T-helper 1 cell treated with Interleukin-12 subunit alpha and Interleukin-12 subunit beta and Interleukin-4 antibody, amounts not matched to agents 30 μg/mL and 1 μg/mL, for 36 hours (primary cell): ENCODE measurements at regions not wholly inside any gene's neighbourhood (a gene's known extent, or its start where the extent isn't known, plus 50 kb on each side); places are given as distances from the start of the nearest gene placed in this dataset.

Experiments used
- H3K27ac Mint-ChIP-seq: one replicate; pipeline ENCODE4 v1.8.0; 2021; ENCODE audit warnings: mild to moderate bottlenecking, mixed read lengths
- H3K27me3 Mint-ChIP-seq: one replicate; pipeline ENCODE4 v1.8.0; 2021; ENCODE audit warnings: low read depth, mixed read lengths
- H3K36me3 Mint-ChIP-seq: one replicate; pipeline ENCODE4 v1.8.0; 2021; ENCODE audit warnings: low read depth, mixed read lengths
- H3K4me1 Mint-ChIP-seq: one replicate; pipeline ENCODE4 v1.8.0; 2021; ENCODE audit warnings: low read depth, mixed read lengths
- H3K4me3 Mint-ChIP-seq: one replicate; pipeline ENCODE4 v1.8.0; 2021; ENCODE audit warnings: mild to moderate bottlenecking, moderate library complexity, mixed read lengths
- H3K9me3 Mint-ChIP-seq: one replicate; pipeline ENCODE4 v1.8.0; 2021; ENCODE audit warnings: mixed read lengths

DNA sequence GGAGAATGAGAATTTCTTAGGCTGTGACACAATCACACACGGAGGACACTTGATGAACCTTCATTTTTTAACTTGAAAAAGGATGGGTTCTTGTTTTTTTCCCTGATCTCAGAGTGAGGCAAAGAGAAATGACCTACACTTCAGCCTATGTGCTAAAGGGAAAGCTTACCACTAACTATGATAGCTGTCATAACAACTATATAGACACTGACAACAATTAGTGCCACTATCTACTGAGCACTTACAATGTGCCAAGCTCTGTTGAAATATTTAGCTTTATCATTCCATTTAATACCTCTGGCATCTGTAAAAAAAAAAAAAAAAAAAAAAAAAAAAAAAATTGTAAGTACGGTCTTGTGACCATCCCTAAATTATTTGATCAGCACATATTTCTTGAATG, 135.9 kb upstream of the WWC1 start:
- no peaks in the 10 kb centered on the region for H3K9me3 Mint-ChIP-seq
- no peak overlapping the region for H3K4me3 Mint-ChIP-seq
- H3K36me3 Mint-ChIP-seq = no peaks in the 10 kb centered on the region
- no peaks in the 10 kb centered on the region for H3K27me3 Mint-ChIP-seq
- no peaks in the 10 kb centered on the region for H3K4me1 Mint-ChIP-seq
- no peak overlapping the region for H3K27ac Mint-ChIP-seq

DNA sequence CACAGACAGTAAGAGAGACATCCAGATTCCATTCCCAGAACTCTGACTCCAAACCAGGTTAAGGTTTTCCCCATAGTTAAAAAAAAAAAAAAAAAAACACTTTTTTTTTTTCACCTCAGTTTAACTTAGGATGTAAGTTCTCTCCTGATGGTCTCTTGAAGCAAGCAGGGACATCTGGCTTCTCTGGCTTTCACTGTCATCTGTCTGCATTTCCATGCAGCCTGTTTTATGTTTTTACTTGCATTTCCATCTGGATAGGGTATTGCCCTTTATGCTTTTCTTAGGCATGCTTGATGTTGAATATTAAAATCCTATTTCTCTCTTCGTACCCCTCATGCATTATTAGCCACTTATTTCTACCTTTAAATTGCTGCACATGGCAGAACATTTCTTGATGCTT, 135.3 kb upstream of the WWC1 start:
- H3K4me1 Mint-ChIP-seq = no peaks in the 10 kb centered on the region
- H3K27me3 Mint-ChIP-seq = no peaks in the 10 kb centered on the region
- H3K36me3 Mint-ChIP-seq = no peaks in the 10 kb centered on the region
- H3K9me3 Mint-ChIP-seq = no peaks in the 10 kb centered on the region
- H3K27ac Mint-ChIP-seq = no peak overlapping the region
- H3K4me3 Mint-ChIP-seq = no peak overlapping the region

DNA sequence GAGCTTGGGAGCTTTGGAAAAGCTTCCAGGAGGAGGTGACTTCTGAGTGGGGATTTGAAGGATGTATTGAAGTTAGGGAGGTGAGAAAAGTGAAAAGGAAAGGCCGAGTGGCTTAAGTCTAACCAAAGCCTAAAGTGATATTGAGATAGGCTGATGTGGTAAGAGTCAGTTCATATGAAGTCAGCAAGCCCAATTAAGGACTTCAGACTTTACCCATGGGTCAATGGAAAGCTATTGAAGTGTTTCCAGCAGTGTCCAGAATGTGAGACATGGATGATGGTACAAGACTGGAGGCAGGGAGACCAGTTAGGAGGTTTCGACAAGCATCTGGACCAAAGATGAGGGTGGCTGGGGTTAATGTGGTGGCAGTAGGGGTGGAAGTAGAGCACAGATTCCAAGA, 134.3 kb upstream of the WWC1 start:
- H3K9me3 Mint-ChIP-seq = no peaks in the 10 kb centered on the region
- H3K27ac Mint-ChIP-seq = no peak overlapping the region
- H3K27me3 Mint-ChIP-seq = no peaks in the 10 kb centered on the region
- H3K4me3 Mint-ChIP-seq = no peak overlapping the region
- H3K36me3 Mint-ChIP-seq = no peaks in the 10 kb centered on the region
- H3K4me1 Mint-ChIP-seq = no peaks in the 10 kb centered on the region

DNA sequence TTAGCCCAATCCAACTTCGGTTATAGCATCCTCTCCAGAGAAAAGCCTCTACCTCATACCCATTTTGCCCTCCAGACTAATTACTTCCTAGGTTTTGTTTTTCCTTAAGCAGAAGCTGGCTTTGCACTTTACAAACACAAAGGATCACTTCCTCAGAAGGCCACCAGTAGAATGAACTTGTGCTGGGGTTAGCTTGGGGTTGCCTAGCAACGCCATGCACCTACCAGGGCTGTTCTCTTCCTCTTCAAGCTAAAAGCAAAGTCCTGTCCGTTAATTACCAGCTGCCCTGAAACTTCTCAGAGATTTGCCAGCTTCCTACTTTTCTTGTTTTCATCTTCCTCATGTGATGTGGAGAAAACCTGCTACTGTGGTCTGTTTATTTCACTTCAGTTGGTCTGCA, 132.0 kb upstream of the WWC1 start:
- H3K4me1 Mint-ChIP-seq = no peaks in the 10 kb centered on the region
- no peak overlapping the region for H3K4me3 Mint-ChIP-seq
- no peak overlapping the region for H3K27ac Mint-ChIP-seq
- no peaks in the 10 kb centered on the region for H3K9me3 Mint-ChIP-seq
- H3K27me3 Mint-ChIP-seq = no peaks in the 10 kb centered on the region
- H3K36me3 Mint-ChIP-seq = no peaks in the 10 kb centered on the region

DNA sequence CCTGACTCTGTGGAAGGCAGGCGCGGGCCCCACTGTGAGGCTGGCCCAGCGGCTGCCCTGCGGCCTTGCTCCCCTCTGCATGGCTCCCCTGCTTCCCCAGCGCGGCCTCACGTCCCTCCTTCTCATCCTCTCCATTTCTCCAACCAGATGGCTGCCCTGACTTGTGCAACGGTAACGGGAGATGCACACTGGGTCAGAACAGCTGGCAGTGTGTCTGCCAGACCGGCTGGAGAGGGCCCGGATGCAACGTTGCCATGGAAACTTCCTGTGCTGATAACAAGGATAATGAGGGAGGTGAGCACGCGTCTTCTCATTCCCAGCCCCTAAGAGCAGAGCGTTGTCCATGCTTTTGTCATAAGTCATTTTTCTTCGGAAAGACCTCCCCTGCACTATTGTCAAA, 129.0 kb upstream of the WWC1 start:
- no peaks in the 10 kb centered on the region for H3K9me3 Mint-ChIP-seq
- no peak overlapping the region for H3K4me3 Mint-ChIP-seq
- H3K4me1 Mint-ChIP-seq = peaks cover 6% of the 10 kb centered on the region
- no peak overlapping the region for H3K27ac Mint-ChIP-seq
- H3K36me3 Mint-ChIP-seq = no peaks in the 10 kb centered on the region
- H3K27me3 Mint-ChIP-seq = no peaks in the 10 kb centered on the region

DNA sequence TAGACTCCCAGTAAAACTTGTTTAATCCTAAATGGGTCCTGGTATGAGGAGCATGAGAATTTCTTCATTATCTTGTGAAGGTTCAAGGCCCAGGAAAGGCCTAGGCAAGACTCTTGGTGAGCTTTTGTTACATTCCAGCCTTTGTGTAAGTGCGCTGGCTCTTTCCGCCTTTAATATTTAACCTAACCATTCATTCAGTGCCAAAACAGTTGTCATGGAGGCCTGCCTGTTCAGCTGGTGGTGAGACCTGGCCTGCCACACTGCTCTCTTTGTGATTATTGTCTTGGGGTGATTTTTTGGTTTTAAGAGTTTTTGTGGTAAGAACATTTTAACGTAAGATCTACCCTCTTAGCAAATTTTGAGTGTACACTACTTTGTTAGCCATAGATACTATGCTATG, 127.5 kb upstream of the WWC1 start:
- Mint-ChIP-seq H3K27me3 (no peaks in the 10 kb centered on the region), H3K4me3 (no peak overlapping the region), H3K27ac (no peak overlapping the region), H3K9me3 (no peaks in the 10 kb centered on the region), H3K36me3 (no peaks in the 10 kb centered on the region), H3K4me1 (peaks cover 6% of the 10 kb centered on the region)

DNA sequence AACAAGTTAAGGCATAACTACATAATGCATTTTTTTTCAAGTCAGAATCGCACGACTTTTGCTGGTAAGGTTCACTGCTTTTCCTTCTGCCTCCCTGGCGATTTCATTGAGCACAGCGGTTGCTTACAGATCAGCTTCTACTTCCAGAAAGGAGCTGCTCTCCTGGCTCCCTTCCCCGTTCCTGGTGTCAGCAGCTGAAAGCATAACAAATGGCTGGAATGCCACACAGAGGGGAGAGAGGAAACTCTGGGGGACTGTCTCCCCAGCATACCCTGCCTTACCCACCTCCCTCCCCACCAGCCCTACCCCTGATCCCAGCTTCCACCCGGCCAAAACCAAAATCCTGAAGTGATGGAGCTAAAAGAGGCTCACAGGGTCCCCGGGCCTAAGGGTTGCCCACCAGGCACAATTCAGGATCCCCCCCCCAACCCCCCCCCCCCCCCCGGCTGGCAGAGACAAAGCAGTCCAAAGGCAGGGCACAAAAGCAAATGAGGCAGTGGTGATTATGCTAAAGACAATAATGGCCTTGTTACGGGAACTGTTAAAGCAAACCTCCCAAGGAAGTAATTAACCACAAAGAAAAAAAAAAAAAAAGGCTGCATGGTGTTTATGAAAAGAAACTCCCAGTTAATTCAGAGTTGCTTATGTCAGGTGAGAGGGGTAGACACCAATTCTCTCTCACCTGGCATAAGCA, 126.1 kb upstream of the WWC1 start:
- H3K4me3 Mint-ChIP-seq = no peak overlapping the region
- no peaks in the 10 kb centered on the region for H3K27me3 Mint-ChIP-seq
- H3K27ac Mint-ChIP-seq = no peak overlapping the region
- H3K9me3 Mint-ChIP-seq = no peaks in the 10 kb centered on the region
- no peaks in the 10 kb centered on the region for H3K36me3 Mint-ChIP-seq
- H3K4me1 Mint-ChIP-seq = peaks cover 6% of the 10 kb centered on the region

DNA sequence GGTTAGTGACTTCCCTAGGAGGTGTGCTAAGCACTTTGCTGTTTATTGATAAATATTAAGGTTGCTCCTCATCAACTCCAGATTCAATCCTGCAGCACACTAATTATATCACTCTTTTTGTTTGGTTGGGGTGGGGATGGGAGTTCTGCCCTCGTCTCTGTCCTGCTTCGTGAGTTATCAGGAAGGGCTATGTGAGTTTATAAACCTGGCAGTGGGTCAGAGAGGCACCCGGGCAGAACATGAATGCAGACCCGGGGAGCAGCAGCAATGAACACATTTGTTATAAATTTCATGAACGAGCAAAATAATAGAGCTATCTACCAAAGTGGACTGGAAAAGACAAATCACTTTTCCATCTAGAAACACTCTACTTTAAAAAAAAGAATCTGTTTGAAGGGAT, 125.5 kb upstream of the WWC1 start:
- peaks cover 6% of the 10 kb centered on the region for H3K4me1 Mint-ChIP-seq
- H3K27me3 Mint-ChIP-seq = no peaks in the 10 kb centered on the region
- no peak overlapping the region for H3K4me3 Mint-ChIP-seq
- H3K36me3 Mint-ChIP-seq = no peaks in the 10 kb centered on the region
- H3K27ac Mint-ChIP-seq = no peak overlapping the region
- H3K9me3 Mint-ChIP-seq = no peaks in the 10 kb centered on the region

DNA sequence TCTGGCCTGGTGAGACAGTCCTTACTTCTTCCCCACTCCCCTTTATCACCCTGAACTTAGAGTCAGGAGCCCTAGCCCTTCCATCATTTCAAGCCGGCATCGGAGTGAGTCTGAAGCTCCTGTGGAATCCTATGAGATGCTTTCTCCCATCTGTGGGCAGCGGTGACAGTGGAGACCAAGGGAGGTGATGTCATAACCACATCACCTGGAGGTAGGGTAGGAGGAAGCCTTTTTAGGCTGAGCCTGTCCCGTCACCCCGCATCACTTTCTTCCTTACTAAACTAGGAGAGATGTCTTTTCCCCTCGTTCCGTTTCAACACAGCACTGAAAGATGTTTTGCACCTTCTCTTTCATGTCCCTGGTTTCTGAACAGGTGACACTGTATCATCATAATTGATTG, 124.1 kb upstream of the WWC1 start:
- Mint-ChIP-seq H3K4me3 (no peak overlapping the region), H3K27me3 (no peaks in the 10 kb centered on the region), H3K27ac (no peak overlapping the region), H3K36me3 (no peaks in the 10 kb centered on the region), H3K9me3 (no peaks in the 10 kb centered on the region), H3K4me1 (peaks cover 6% of the 10 kb centered on the region)

DNA sequence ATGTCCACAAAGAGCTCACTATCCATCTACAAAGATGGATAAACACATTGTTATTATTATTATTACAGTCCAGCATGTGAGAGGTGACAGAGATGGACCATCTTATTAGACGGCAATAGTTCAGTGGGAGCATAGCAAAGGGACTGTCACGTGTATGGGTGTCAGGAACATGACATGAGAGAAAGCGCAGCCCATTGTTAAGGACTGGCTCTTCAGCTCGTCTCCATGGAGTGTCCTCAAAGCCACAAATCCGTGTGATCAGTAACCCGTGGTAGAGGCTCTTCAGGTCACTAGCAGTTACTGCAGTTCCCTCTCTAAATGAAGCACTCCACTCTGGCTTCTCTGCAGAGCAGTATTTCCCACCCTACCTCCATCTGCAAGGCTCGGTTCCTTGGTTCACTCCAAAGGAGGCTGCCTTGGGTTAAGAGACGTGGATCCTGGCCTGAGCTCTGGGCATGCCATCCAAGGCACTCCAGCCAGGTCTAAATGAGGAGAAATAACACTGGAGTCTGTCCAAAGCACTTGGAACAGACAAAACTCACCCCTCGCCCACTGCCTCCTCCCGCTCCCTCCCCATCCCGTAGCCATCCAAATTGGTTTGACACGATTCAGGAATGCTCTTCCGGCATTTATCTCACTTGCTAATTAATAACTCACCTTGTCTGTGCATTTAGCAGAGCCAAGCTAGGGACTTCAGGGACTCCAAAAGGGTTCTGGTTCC, 122.3 kb upstream of the WWC1 start:
- Mint-ChIP-seq H3K27me3 (peaks cover 4% of the 10 kb centered on the region), H3K9me3 (no peaks in the 10 kb centered on the region), H3K4me1 (peaks cover 6% of the 10 kb centered on the region), H3K4me3 (no peak overlapping the region), H3K27ac (no peak overlapping the region), H3K36me3 (no peaks in the 10 kb centered on the region)

DNA sequence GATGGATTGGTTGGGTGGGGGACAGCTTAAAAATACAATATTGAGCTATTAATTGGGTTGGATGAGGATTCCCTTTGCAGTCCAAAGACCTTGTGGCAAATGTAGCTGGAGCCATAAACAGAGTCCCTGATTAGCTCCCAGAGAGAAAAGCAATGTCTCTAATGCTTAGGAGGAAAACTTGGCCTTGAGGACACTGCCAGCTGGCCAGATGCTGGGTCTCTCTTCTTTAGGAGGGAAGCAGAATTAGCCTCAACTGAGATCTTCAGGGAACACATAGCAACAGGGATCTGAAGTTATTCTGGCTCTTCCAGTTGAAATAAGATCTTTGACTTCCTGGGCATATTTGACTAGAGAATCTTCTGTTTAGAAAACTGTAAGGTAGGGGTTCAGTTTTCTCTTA, 121.7 kb upstream of the WWC1 start:
- H3K4me1 Mint-ChIP-seq = peaks cover 6% of the 10 kb centered on the region
- no peak overlapping the region for H3K4me3 Mint-ChIP-seq
- no peaks in the 10 kb centered on the region for H3K9me3 Mint-ChIP-seq
- H3K27ac Mint-ChIP-seq = no peak overlapping the region
- H3K27me3 Mint-ChIP-seq = peaks cover 4% of the 10 kb centered on the region
- no peaks in the 10 kb centered on the region for H3K36me3 Mint-ChIP-seq

DNA sequence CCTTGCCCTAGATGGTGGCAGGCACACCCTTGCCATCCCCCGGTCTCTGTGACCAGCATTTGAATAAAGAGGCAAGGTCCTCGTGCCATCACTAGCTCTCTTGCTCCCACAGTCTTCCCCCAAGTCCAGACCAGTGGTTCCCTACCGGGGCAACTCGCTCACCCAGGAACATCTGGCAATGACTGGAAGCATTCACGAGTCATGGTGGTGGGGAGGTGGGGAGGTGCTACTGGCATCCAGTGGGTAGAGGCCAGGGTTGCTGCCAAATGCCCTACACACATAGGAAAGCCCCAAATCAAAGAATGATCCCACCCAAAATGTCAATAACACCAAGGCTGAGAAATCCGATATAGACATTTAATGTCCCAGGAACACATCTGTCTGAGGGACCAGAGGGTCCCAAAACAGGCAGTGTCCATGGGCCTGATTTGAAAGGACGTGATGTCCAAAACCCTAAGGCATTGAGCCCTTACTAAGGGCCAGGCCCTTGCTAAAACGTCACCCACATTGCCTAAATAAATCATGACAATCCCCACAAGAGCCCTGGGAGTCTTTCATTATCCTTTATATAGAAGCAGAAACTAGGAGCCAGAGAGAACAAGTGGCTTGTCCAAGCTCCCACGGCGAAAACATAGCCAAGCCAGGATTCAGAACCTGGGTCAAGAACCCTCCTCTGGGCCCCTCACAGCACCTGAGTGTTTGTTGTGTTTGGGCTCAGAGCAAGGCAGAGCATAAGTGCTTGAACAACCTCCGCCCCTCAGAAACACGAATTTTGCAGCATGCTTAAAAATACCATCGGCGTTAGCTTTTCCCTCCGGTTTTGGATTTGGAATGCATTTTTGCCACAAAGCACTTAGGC, 119.3 kb upstream of the WWC1 start:
- Mint-ChIP-seq H3K4me3 (no peak overlapping the region), H3K27me3 (peaks cover 4% of the 10 kb centered on the region), H3K9me3 (no peaks in the 10 kb centered on the region), H3K4me1 (peaks cover 2% of the 10 kb centered on the region), H3K27ac (no peak overlapping the region), H3K36me3 (no peaks in the 10 kb centered on the region)

DNA sequence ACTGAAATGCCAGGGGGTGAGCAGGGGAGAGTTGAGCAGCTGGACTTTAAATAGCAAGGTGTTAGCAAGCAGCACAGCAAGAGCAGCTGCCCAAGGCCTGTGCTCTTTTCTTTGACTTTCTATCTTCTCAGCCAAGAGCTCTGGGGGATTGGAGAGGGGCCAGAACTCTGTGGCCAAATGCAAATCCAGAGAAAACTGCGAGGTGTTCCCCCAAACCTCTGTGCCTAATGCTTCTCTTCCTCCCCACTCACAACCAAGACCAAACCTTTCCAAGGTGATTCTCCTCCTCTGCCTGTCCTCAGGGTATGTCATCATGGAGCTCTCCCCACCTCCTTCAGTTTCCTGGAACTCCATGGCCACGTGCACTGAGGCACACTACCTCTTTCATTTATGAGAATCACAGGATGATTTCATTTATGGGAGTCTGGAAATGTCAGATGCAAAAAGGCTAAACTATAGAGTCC, 118.7 kb upstream of the WWC1 start:
- H3K27me3 Mint-ChIP-seq = peaks cover 4% of the 10 kb centered on the region
- H3K4me1 Mint-ChIP-seq = no peaks in the 10 kb centered on the region
- no peak overlapping the region for H3K27ac Mint-ChIP-seq

DNA sequence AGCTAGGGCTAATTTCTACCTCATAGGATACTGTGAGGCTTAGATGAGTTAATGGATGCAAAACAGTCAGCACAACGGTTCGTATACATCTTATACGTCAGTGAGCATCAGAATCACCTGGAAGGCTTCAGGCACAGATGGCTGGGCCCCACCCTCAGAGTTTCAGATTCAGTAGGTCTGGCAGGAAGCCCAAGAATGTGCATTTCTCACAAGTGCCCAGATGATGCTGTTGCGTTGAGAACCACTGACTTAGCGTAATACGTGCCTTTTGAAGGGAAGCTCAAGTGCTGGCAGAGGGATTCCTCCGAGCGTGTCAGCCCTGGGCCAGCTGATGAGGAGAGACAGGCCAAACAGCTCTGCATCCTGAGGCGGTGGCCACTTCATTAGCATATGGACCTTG, 117.1 kb upstream of the WWC1 start:
- H3K36me3 Mint-ChIP-seq = no peaks in the 10 kb centered on the region
- H3K9me3 Mint-ChIP-seq = no peaks in the 10 kb centered on the region
- no peak overlapping the region for H3K4me3 Mint-ChIP-seq
- no peak overlapping the region for H3K27ac Mint-ChIP-seq
- H3K27me3 Mint-ChIP-seq = peaks cover 4% of the 10 kb centered on the region
- no peaks in the 10 kb centered on the region for H3K4me1 Mint-ChIP-seq

More for the DNA sequence above, 118.7 kb upstream of the WWC1 start:
- Mint-ChIP-seq H3K4me3 (no peak overlapping the region), H3K36me3 (no peaks in the 10 kb centered on the region), H3K9me3 (no peaks in the 10 kb centered on the region)

DNA sequence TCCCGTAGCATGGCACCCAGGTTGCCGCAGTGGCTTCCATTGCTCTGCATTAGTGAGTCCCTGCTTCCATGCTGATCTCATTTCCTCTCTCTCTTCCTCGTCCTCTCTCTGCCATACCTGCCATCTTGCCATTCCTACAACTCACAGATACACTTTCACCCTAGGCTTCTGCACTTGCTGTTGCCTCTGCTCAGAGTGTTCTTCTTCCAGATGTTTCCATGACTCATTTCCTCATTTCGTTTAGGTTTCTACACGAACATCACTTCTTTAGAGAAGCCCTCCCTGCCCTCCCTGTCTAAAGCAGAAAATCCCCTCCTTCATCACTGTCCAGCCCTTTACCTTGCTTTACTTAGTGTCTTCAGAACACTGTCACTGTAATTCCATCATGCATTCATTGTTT, 115.2 kb upstream of the WWC1 start:
- Mint-ChIP-seq H3K9me3 (no peaks in the 10 kb centered on the region), H3K27ac (no peak overlapping the region), H3K27me3 (peaks cover 4% of the 10 kb centered on the region), H3K36me3 (no peaks in the 10 kb centered on the region), H3K4me1 (no peaks in the 10 kb centered on the region), H3K4me3 (no peak overlapping the region)
